GM03348 (cell line): ENCODE measurements at regions not wholly inside any gene's neighbourhood (a gene's known extent, or its start where the extent isn't known, plus 50 kb on each side); places are given as distances from the start of the nearest gene placed in this dataset.

Experiments used
- DNase-seq: peaks from one replicate; pipeline ENCODE4 v3.0.0; 2012; ENCODE audit warnings: low spot score

DNA sequence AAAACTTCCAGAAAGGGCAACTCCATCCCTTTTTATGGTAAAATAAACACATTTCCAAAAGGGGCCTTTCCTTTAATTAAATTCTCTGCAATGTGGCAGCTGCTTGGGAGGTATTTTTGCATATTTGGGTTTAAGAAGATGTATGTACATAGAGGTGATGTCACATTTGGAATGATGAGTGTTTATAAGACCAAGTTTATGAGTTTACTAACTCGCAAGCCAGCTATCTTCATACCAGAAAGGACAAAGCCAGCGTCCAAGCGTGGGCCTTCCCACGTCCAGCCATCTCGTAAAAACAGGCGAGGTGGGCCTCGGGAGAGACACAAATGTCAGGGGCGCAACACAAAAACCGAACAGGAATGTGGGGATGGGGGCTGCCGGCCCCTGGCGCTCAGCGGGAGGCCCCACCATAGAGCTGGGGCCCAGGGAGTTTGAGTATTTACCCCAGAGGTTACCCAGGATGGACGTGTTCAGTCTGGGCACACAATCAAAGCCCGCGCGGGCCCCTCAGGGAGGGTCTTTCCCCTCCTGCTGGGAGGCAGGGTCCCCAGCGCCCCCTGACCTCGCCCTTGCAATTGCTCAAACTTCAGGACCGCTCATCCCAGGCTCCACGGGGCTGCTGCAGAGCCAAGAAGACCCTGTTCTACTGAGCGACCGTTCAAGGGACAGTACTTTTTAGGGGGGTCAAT is 137.3 kb downstream of the TWIST2 start:
- no peak for DNase-seq

DNA sequence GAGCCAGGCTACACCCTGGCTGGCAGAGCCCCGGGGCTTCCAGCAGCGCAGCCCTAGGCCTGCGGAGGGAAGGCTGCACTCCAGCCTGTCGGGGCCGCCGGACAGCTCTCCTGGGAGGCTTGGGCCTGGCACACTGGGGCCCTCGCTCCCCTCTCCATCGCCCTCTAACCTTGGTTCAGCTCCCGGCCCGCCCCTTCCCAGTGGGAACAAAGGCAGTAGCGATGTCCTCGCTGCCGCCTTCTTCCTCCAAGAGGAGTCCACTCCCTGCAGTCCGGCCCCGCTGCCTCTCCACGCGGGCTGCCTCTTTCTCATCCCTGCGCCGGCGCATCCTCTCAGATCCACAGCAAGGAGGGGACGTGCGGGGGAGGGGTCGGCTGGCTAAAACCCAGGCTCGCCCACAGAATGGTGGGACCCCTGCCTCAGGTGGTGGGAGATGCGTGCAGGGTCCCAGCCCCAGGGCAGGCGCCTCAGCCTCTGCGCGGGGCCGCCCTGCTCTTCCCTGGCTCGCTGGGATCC is 138.1 kb downstream of the TWIST2 start:
- DNase-seq = no peak

DNA sequence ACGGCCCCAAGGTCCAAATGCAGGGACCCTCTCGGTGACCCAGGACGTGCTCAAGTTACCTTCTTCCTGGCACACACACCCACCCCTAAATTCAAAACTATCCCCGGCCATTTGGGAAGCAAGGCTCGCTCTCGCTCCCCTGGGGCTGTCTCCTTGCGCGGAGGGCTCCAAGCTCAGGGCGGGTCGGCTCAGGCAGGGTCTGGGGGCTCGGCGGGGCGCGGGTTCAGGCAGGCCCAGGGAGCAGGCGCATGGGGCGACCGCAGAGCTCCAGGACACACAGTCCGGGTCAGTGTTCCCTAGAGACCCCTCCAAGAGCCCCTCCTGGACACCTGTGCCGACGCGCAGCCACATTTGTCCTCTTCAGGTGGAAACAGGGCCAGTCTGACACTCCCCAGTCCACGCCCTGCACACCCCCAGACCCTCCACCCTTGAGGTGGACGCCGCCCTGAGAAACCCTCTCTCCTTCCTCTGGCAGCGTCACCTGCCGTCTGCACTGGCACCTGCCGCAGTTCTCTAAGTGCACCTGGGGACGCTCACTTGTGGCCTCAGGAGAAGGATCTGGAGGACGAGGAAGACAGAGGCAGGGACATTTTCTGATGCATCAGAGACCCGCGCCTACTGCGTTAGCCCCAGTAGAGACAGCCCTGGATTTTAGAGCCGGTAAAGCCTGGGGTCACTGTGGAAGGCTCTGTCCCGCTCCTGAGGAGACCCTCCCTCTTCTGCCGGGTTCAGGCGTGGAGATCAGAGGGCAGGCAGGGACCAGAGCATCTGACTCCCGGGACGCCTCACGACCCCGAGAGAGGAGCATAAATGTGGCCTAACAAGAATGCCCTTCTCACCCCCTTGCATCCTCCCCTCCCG is 138.8 kb downstream of the TWIST2 start:
- DNase-seq = no peak

DNA sequence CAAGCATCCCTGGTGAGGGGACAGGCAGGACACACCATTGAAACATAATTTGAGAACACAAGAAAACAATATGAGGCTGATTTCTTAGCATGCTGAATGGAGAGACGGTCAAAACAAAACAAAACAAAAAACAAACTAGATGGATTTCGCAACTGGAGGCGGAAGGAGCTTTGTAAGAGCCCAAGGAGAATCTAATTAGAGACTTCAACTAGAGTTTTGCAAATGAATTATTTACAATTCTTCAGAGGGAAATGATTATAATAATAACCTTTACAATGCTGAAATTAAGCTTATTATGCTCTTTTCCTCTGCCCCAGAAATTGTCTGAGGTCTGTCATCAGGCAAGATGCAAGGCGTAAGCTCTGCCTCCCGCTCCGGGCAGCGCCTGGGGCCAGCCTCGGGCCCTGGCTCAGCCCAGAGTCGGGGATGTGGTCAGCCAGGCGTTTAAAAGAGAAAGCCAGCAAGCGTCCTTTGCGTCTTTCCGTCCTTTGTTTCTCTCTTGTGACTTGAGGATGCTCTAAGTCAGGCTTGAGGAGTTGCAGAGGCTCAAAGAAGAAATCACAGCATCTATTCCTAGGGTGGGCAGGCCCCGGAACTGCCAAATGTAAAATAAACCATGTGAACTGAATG is 139.6 kb downstream of the TWIST2 start:
- DNase-seq = no peak

DNA sequence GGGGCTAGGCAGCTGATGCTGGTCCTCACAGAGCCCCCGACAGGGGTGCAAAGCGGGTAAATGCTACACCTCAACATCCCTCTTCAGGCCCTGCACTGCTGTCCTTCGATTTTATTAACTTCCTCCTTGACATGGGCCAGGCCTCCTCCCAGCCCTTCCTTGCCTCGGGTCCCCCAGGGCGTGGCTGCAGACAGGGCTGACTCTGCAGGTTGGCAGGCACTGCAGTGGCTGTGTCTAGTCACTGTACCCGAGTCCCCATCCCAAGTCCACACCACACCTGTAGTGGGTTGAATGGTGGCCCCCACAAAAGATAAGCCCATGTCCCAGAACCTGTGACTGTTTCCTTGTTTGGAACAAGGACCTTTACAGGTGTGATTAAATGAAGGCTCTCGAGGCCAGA is 140.2 kb downstream of the TWIST2 start:
- DNase-seq = no peak

DNA sequence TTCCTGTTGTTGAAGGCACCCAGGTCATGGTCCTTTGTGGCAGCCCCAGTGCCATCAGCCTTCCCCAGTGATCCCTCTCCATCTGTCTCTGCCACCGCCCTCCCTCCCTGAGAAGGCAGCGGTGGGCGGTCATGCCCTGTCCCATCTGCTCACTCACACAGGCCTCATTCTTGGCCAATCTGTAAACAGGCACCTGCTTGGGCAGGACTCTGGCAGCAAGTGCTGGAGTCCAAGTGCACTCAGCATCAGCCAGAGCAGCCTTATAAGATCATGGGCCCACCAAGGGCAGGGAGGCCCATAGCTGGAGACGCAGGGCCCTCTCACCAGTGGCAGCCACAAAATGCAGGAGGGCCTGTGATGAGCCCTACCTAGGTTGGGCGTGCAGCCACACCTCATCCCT is 140.9 kb downstream of the TWIST2 start:
- DNase-seq = no peak

DNA sequence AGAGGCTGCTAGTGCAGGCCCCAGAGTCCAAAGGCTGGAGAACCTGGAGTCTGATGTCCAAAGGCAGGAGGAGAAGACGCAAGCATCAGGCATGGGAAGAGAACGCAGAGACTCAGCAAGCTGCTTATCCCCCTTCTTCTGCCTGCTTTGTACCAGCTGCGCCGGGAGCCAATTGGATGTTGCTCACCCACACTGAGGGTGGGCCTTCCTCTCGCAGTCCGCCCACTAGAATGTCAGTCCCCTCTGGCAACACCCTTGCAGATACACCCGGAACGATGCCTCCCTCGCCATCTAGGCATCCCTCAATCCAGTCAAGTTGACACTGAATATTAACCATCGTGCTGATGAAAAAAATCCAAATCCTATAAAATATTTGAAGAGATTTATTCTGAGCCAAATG is 141.6 kb downstream of the TWIST2 start:
- DNase-seq = no peak

DNA sequence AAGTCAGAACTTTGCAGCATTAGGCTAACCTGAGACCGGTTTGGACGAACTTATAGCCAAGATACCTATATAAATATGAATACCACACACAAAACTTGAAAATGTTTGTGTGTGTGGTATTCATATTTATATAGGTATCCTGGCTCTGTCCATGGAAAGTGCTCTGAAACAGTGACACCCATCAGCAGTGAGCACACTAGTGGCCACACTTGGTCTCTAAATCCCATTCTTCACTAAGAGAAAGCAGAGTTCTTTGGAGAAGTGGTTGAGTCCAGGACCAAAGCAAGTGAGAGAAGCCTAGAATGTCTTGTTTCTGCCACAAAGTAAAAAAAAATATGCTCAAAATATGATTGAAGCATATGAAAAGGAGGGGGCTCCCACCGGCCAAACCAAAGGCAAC is 146.5 kb downstream of the TWIST2 start:
- no peak for DNase-seq

DNA sequence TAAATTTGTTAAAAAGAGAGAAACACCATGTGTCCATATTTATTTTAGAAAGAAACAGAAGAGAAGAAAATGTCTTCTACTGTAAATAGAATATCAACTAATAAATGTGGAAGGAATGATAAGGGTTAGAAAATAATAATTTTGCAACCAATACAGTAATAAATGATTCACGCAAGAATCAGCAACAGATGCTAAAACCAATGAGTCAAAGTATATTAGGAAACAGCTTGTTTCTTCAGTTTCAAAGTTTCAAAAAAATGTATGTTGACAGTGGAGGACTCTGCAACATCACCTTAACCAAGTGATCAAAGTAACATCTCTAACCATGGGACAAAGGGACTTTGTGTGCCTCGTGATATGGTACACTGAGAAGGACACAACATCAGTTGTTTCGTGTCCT is 147.0 kb downstream of the TWIST2 start:
- DNase-seq = no peak

DNA sequence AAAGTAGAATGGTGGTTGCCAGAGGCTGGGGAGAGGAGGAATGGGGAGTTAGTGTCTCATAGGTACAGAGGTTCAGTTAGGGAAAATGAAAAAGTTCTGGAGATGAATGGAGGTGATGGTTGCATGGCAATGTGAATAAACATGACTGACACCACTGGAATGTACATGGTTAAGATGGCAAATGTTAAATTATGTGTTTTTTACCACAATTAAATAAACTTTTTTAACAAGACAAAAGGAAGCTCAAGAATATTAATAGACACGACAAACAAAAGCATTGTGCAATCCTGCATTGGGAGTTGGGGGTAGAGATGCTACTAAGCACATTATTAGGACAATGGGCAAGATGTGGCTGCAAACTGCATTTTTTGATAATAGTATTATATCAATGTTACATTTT is 147.7 kb downstream of the TWIST2 start:
- no peak for DNase-seq

DNA sequence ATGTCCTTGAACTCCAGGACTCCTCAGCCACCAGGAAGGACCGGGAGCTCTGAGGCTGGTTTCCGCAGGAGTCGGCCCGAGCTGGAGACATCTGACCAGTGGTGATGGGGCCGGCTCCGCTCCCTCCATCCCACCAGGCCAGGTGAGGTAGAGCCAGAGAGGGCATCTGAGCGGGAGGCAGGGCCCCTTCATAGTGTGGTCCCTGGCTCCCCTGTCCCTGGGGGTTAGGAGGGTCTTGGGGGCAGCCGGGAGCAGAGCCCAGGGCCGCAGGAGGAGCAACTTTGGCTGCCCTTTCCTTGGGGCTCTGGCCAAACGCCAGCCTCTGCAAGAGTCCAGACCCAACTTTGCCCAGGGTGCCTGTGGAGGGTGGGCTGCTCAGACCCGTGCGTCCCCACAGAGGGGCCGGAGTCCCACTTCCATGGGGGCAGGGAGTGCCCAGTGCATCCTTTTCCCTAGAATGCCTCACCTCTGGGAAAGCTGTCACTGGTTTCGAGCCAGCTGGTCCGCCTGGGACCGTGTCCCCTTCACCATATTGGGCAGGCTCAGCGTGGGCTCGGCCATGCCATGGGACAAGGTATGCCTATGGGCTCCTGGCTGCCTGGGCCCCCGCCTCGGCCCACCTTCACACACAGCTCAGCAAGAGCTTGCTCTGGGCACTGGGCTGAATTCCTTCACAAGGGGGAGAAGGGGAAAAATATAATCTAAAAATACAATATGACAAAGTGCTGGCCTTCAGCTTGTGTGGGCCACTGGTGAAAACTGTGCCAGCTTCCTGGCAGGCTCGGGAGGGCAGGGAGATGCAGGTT is 148.6 kb downstream of the TWIST2 start:
- DNase-seq = no peak

DNA sequence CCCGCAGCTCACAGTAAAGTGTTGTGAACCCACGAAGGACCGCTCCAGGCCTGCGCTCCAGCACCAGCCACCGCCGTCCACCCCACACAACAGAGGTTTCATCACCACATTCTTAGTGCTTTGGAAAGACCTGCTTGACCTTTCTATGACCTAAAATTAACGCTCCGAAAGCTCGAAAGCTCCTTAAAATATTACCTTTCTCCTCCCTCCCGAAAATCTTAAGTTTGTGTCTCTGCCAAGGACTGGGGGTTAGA is 149.2 kb downstream of the TWIST2 start:
- no peak for DNase-seq

DNA sequence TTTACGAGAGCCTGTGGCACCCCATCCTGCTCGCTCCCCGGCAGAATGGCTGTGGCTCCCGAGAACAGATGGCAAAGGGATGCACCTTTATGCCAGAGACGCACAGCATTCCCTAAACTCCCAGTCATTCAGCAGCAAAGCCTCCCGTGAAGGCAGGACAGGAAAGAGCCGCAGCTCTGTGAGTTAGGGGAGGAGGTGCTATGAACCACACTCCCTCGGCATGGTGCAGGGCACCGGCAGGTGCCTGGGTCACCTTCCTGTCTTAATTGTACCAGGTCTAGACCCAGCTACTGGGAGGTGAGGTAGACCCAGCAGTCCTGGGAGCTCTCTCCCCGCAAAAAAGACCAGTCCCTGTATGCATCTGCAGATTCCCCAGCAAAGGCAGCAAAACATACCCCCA is 149.8 kb downstream of the TWIST2 start:
- no peak for DNase-seq
